Activated T-helper 2 cell treated with anti-CD3 and anti-CD28 coated beads, Interferon-gamma antibody, Interleukin-2, Interleukin-4, amounts not matched to agents 10 μg/mL and 5 μg/mL and 100 μg/mL, durations not matched to agents 14 hours and 24 hours and 36 hours (primary cell): ENCODE measurements at regions not wholly inside any gene's neighbourhood (a gene's known extent, or its start where the extent isn't known, plus 50 kb on each side); places are given as distances from the start of the nearest gene placed in this dataset.

ENCODE experiments used
- DNase-seq: peaks from one replicate; pipeline ENCODE4 v3.0.0; 2021; ENCODE audit warnings: low spot score
- H3K27ac Mint-ChIP-seq: one replicate; pipeline ENCODE4 v1.8.0; 2021; ENCODE audit warnings: mixed read lengths
- H3K27me3 Mint-ChIP-seq: one replicate; pipeline ENCODE4 v1.8.0; 2021; ENCODE audit warnings: low read depth, mixed read lengths
- H3K36me3 Mint-ChIP-seq: one replicate; pipeline ENCODE4 v1.8.0; 2021; ENCODE audit warnings: low read depth, mixed read lengths
- H3K4me1 Mint-ChIP-seq: one replicate; pipeline ENCODE4 v1.8.0; 2021; ENCODE audit warnings: low read depth, mixed read lengths
- H3K4me3 Mint-ChIP-seq: one replicate; pipeline ENCODE4 v1.8.0; 2021; ENCODE audit warnings: low read depth, mild to moderate bottlenecking, moderate library complexity, mixed read lengths
- H3K9me3 Mint-ChIP-seq: one replicate; pipeline ENCODE4 v1.8.0; 2021; ENCODE audit warnings: mixed read lengths
- intact Hi-C: fragments of 100-400 bp; cut with micrococcal nuclease; formaldehyde crosslinking; loops from one replicate; pipeline ENCODE4 v1.15.1; 2023

- no peak overlapping the region for H3K27ac Mint-ChIP-seq
- no peaks in the 10 kb centered on the region for H3K4me1 Mint-ChIP-seq
- DNase-seq: no peak
- intact Hi-C loops: no loop called here
- no peaks in the 10 kb centered on the region for H3K9me3 Mint-ChIP-seq
- H3K4me3 Mint-ChIP-seq: no peak overlapping the region
- no peaks in the 10 kb centered on the region for H3K36me3 Mint-ChIP-seq
- H3K27me3 Mint-ChIP-seq: peaks cover 11% of the 10 kb centered on the region
These were observed 127.9 kb downstream of the RBFOX3 start for GRCh38 chr17:79482727-79483521.

GRCh38 chr17:79479876-79480275, 131.0 kb downstream of the RBFOX3 start:
- Mint-ChIP-seq H3K27ac (no peak overlapping the region), H3K27me3 (peaks cover 17% of the 10 kb centered on the region)

GRCh38 chr17:79478841-79479240, 132.0 kb downstream of the RBFOX3 start:
- Mint-ChIP-seq H3K9me3 (no peaks in the 10 kb centered on the region), H3K27me3 (peaks cover 13% of the 10 kb centered on the region), H3K27ac (no peak overlapping the region), H3K4me1 (no peaks in the 10 kb centered on the region), H3K36me3 (no peaks in the 10 kb centered on the region), H3K4me3 (no peak overlapping the region)
- DNase-seq: no peak
- intact Hi-C loops: no loop called here

More at GRCh38 chr17:79479876-79480275, 131.0 kb downstream of the RBFOX3 start:
- Mint-ChIP-seq H3K9me3 (no peaks in the 10 kb centered on the region), H3K4me3 (no peak overlapping the region), H3K36me3 (no peaks in the 10 kb centered on the region), H3K4me1 (no peaks in the 10 kb centered on the region)
- intact Hi-C loops: no loop called here
- DNase-seq: no peak

GRCh38 chr17:79478051-79478461, 132.8 kb downstream of the RBFOX3 start:
- Mint-ChIP-seq H3K9me3 (no peaks in the 10 kb centered on the region), H3K36me3 (no peaks in the 10 kb centered on the region), H3K27me3 (peaks cover 10% of the 10 kb centered on the region), H3K27ac (no peak overlapping the region), H3K4me1 (no peaks in the 10 kb centered on the region), H3K4me3 (no peak overlapping the region)
- intact Hi-C loops: no loop called here
- DNase-seq: no peak

- peaks cover 7% of the 10 kb centered on the region for H3K27me3 Mint-ChIP-seq
- H3K4me3 Mint-ChIP-seq: no peak overlapping the region
- no peaks in the 10 kb centered on the region for H3K9me3 Mint-ChIP-seq
- no peaks in the 10 kb centered on the region for H3K36me3 Mint-ChIP-seq
- no peaks in the 10 kb centered on the region for H3K4me1 Mint-ChIP-seq
- intact Hi-C loops: no loop called here
- DNase-seq: no peak
- no peak overlapping the region for H3K27ac Mint-ChIP-seq
These were observed 134.7 kb downstream of the RBFOX3 start for GRCh38 chr17:79476074-79476652.

GRCh38 chr17:79473876-79474440, 136.9 kb downstream of the RBFOX3 start:
- no peaks in the 10 kb centered on the region for H3K36me3 Mint-ChIP-seq
- peaks cover 7% of the 10 kb centered on the region for H3K27me3 Mint-ChIP-seq
- no peak overlapping the region for H3K4me3 Mint-ChIP-seq
- H3K4me1 Mint-ChIP-seq: no peaks in the 10 kb centered on the region
- H3K27ac Mint-ChIP-seq: no peak overlapping the region
- H3K9me3 Mint-ChIP-seq: no peaks in the 10 kb centered on the region
- DNase-seq: no peak
- intact Hi-C loops: no loop called here

GRCh38 chr17:79473111-79473875, 137.6 kb downstream of the RBFOX3 start:
- H3K27me3 Mint-ChIP-seq: peaks cover 7% of the 10 kb centered on the region
- no peak overlapping the region for H3K4me3 Mint-ChIP-seq
- H3K9me3 Mint-ChIP-seq: no peaks in the 10 kb centered on the region
- H3K36me3 Mint-ChIP-seq: no peaks in the 10 kb centered on the region
- intact Hi-C loops: no loop called here
- H3K4me1 Mint-ChIP-seq: no peaks in the 10 kb centered on the region
- no peak overlapping the region for H3K27ac Mint-ChIP-seq
- no peak for DNase-seq

GRCh38 chr17:79470754-79471153, 140.1 kb downstream of the RBFOX3 start:
- H3K36me3 Mint-ChIP-seq: no peaks in the 10 kb centered on the region
- no peaks in the 10 kb centered on the region for H3K27me3 Mint-ChIP-seq
- no peaks in the 10 kb centered on the region for H3K4me1 Mint-ChIP-seq
- no peak for DNase-seq
- intact Hi-C loops: no loop called here
- no peaks in the 10 kb centered on the region for H3K9me3 Mint-ChIP-seq
- no peak overlapping the region for H3K27ac Mint-ChIP-seq
- no peak overlapping the region for H3K4me3 Mint-ChIP-seq

GRCh38 chr17:79469646-79470045, 141.2 kb downstream of the RBFOX3 start:
- Mint-ChIP-seq H3K4me1 (no peaks in the 10 kb centered on the region), H3K9me3 (no peaks in the 10 kb centered on the region), H3K27me3 (no peaks in the 10 kb centered on the region), H3K36me3 (no peaks in the 10 kb centered on the region), H3K27ac (no peak overlapping the region), H3K4me3 (no peak overlapping the region)
- DNase-seq: no peak
- intact Hi-C loops: no loop called here

GRCh38 chr17:79468183-79468944, 142.5 kb downstream of the RBFOX3 start:
- Mint-ChIP-seq H3K27ac (no peak overlapping the region), H3K4me1 (no peaks in the 10 kb centered on the region), H3K4me3 (no peak overlapping the region), H3K36me3 (no peaks in the 10 kb centered on the region), H3K27me3 (no peaks in the 10 kb centered on the region), H3K9me3 (no peaks in the 10 kb centered on the region)
- intact Hi-C loops: no loop called here
- DNase-seq: no peak

- intact Hi-C loops: no loop called here
These were observed 144.1 kb downstream of the RBFOX3 start for GRCh38 chr17:79466562-79467350.

GRCh38 chr17:79465681-79466025, 145.2 kb downstream of the RBFOX3 start:
- H3K27ac Mint-ChIP-seq: no peak overlapping the region
- no peaks in the 10 kb centered on the region for H3K36me3 Mint-ChIP-seq
- H3K27me3 Mint-ChIP-seq: no peaks in the 10 kb centered on the region
- no peak overlapping the region for H3K4me3 Mint-ChIP-seq
- no peaks in the 10 kb centered on the region for H3K4me1 Mint-ChIP-seq
- no peaks in the 10 kb centered on the region for H3K9me3 Mint-ChIP-seq
- no peak for DNase-seq
- intact Hi-C loops: no loop called here

More at GRCh38 chr17:79466562-79467350, 144.1 kb downstream of the RBFOX3 start:
- Mint-ChIP-seq H3K27ac (no peak overlapping the region), H3K4me3 (no peak overlapping the region), H3K36me3 (no peaks in the 10 kb centered on the region), H3K4me1 (no peaks in the 10 kb centered on the region), H3K9me3 (no peaks in the 10 kb centered on the region), H3K27me3 (no peaks in the 10 kb centered on the region)
- DNase-seq: no peak
